Activated CD8-positive, alpha-beta memory T cell treated with anti-CD3 and anti-CD28 coated beads, Interleukin-2, amount 10 ng/mL, durations not matched to agents 7 days and 5 days (primary cell): ENCODE measurements at regions not wholly inside any gene's neighbourhood (a gene's known extent, or its start where the extent isn't known, plus 50 kb on each side); places are given as distances from the start of the nearest gene placed in this dataset.
"Not testable (repeated sequence)": the region's sequence is repeated elsewhere in the genome, so short reads cannot be mapped to it uniquely, and the experiment has no call there.

Experiments used
- ATAC-seq: fragments of 150-1000 bp; cut with Tn5 transposase; one replicate; pipeline ENCODE4 v1.10.0; 2021; ENCODE audit warnings: moderate library complexity
- CTCF ChIA-PET: fragments of 350-600 bp; sonication (Branson Sonifier 250); formaldehyde crosslinking; loops from one replicate; lab custom pipeline; 2021; ENCODE audit warnings: antibody characterized with exemption; lab: Charles Lee
- DNase-seq: peaks from one replicate; pipeline ENCODE4 v3.0.0-alpha.2; 2020
- H3K27ac Mint-ChIP-seq: one replicate; pipeline ENCODE4 v1.8.0; 2021; ENCODE audit warnings: mild to moderate bottlenecking, mixed read lengths
- H3K27me3 Mint-ChIP-seq: one replicate; pipeline ENCODE4 v1.8.0; 2021; ENCODE audit warnings: mixed read lengths
- H3K36me3 Mint-ChIP-seq: one replicate; pipeline ENCODE4 v1.8.0; 2021; ENCODE audit warnings: mild to moderate bottlenecking, mixed read lengths
- H3K4me1 Mint-ChIP-seq: one replicate; pipeline ENCODE4 v1.8.0; 2021; ENCODE audit warnings: mixed read lengths
- H3K4me3 Mint-ChIP-seq: one replicate; pipeline ENCODE4 v1.8.0; 2021; ENCODE audit warnings: mild to moderate bottlenecking, moderate library complexity, mixed read lengths
- H3K9me3 Mint-ChIP-seq: one replicate; pipeline ENCODE4 v1.8.0; 2022; ENCODE audit warnings: low read depth, mixed read lengths

- H3K9me3 Mint-ChIP-seq, CTCF ChIA-PET, DNase-seq, H3K4me3 Mint-ChIP-seq, H3K4me1 Mint-ChIP-seq, H3K27ac Mint-ChIP-seq, ATAC-seq, H3K36me3 Mint-ChIP-seq, H3K27me3 Mint-ChIP-seq: not testable (repeated sequence)
Observed at GRCh38 chr5:106032069-106032468, 1638.7 kb downstream of the EFNA5 start.

- Mint-ChIP-seq H3K4me1 (no peaks in the 10 kb centered on the region), H3K9me3 (peaks cover 8% of the 10 kb centered on the region), H3K36me3 (no peaks in the 10 kb centered on the region), H3K27ac (no peak overlapping the region), H3K4me3 (no peak overlapping the region), H3K27me3 (no peaks in the 10 kb centered on the region)
- DNase-seq, result no peak
- no peak for ATAC-seq
- CTCF ChIA-PET, result no interaction called here
Observed at GRCh38 chr5:106028314-106028713, 1642.4 kb downstream of the EFNA5 start.

DNA sequence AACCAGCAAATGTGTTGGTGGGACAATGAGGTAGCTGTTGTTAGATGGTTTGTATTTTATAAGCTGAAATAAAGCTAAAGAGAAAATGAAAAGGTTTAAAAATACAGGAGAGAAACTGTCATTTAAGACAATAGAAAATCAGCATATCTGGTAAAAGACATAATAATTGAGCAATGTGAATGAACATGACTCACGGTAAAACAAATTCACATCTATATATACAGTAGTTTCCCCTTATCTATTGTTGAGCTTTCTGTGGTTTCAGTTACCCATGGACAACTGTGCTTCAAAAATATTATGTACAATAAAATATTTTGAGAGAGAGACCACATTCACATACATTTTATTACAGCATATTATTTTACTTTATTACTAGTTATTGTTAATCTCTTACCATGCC lies 1649.8 kb downstream of the EFNA5 start:
- DNase-seq (no peak), ATAC-seq (no peak)
- no peak overlapping the region for H3K27ac Mint-ChIP-seq
- H3K4me1 Mint-ChIP-seq, result no peaks in the 10 kb centered on the region
- H3K27me3 Mint-ChIP-seq, result no peaks in the 10 kb centered on the region
- H3K4me3 Mint-ChIP-seq, result no peak overlapping the region
- peaks cover 6% of the 10 kb centered on the region for H3K9me3 Mint-ChIP-seq
- no peaks in the 10 kb centered on the region for H3K36me3 Mint-ChIP-seq
- CTCF ChIA-PET, result no interaction called here

- no peaks in the 10 kb centered on the region for H3K4me1 Mint-ChIP-seq
- no peaks in the 10 kb centered on the region for H3K27me3 Mint-ChIP-seq
- no peaks in the 10 kb centered on the region for H3K36me3 Mint-ChIP-seq
- CTCF ChIA-PET, result no interaction called here
- H3K27ac Mint-ChIP-seq, result no peak overlapping the region
- DNase-seq, result no peak
- ATAC-seq, result no peak
- peaks cover 4% of the 10 kb centered on the region for H3K9me3 Mint-ChIP-seq
- no peak overlapping the region for H3K4me3 Mint-ChIP-seq
Observed at GRCh38 chr5:106019261-106019660, 1651.5 kb downstream of the EFNA5 start.

GRCh38 chr5:106017243-106017857 lies 1653.4 kb downstream of the EFNA5 start:
- no peaks in the 10 kb centered on the region for H3K27me3 Mint-ChIP-seq
- H3K36me3 Mint-ChIP-seq, result no peaks in the 10 kb centered on the region
- peaks cover 4% of the 10 kb centered on the region for H3K9me3 Mint-ChIP-seq
- H3K27ac Mint-ChIP-seq, result no peak overlapping the region
- no peak for DNase-seq
- no peak overlapping the region for H3K4me3 Mint-ChIP-seq
- no peaks in the 10 kb centered on the region for H3K4me1 Mint-ChIP-seq
- ATAC-seq, result no peak
- CTCF ChIA-PET, result interaction anchor here (0.6 kb wide), 1 partner anchor 198 kb away, joined by 5 read pairs; no protein-coding TSS in a partner anchor

DNA sequence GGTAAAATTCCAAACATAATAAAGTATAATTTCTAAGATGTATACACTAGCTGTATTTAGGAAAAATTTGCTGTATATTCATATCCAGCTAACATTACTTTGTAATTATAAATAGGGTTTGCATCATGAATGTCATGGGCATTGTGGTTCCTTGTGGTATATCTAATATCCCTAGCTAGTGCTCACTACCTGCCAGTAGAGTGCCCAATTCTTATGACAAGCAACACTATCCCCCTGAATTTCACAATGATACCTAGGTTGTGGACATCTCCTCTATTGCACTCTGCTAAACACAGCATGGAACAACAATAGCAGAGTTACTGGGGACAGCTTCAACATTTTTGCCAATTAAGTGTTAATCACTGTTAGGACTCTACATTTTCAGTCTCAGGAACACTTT lies 1656.5 kb downstream of the EFNA5 start:
- H3K27ac Mint-ChIP-seq, result no peak overlapping the region
- CTCF ChIA-PET, result no interaction called here
- DNase-seq (no peak), ATAC-seq (no peak)
- H3K4me1 Mint-ChIP-seq, result no peaks in the 10 kb centered on the region
- H3K4me3 Mint-ChIP-seq, result no peak overlapping the region
- peaks cover 5% of the 10 kb centered on the region for H3K9me3 Mint-ChIP-seq
- no peaks in the 10 kb centered on the region for H3K36me3 Mint-ChIP-seq
- no peaks in the 10 kb centered on the region for H3K27me3 Mint-ChIP-seq

GRCh38 chr5:106006242-106006641 lies 1664.5 kb downstream of the EFNA5 start:
- CTCF ChIA-PET, result no interaction called here
- Mint-ChIP-seq H3K27ac (no peak overlapping the region), H3K4me1 (no peaks in the 10 kb centered on the region), H3K36me3 (no peaks in the 10 kb centered on the region), H3K4me3 (no peak overlapping the region), H3K9me3 (peaks cover 9% of the 10 kb centered on the region), H3K27me3 (no peaks in the 10 kb centered on the region)
- ATAC-seq (no peak), DNase-seq (no peak)

DNA sequence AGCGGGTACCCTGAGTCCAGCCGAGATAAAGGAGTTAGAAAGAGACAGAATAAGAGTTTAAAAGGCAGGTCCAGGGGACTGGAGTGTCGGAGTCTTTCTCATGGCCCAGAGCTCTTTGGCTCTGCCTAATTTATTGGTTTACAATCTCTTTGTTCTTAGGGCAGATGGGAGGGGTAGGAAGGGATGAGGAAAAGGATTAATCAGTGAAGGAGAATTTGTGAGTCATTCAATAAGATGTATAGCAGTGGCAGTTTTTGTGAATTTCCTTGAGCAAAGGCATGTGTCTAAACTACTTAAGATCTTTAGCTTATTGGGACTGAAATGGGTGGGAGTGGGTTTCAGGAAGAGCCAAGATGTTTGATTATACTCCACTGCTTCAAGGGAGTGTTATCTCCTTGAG lies 1671.7 kb downstream of the EFNA5 start:
- ATAC-seq, CTCF ChIA-PET, DNase-seq, H3K4me1 Mint-ChIP-seq, H3K36me3 Mint-ChIP-seq, H3K27ac Mint-ChIP-seq, H3K4me3 Mint-ChIP-seq, H3K27me3 Mint-ChIP-seq: not testable (repeated sequence)
- H3K9me3 Mint-ChIP-seq, result peaks cover 13% of the 10 kb centered on the region

- ATAC-seq, result no peak
- Mint-ChIP-seq H3K4me1 (no peaks in the 10 kb centered on the region), H3K4me3 (no peak overlapping the region), H3K36me3 (no peaks in the 10 kb centered on the region), H3K27ac (no peak overlapping the region), H3K27me3 (no peaks in the 10 kb centered on the region), H3K9me3 (peaks cover 3% of the 10 kb centered on the region)
- no peak for DNase-seq
- CTCF ChIA-PET, result no interaction called here
Observed at GRCh38 chr5:105993027-105993426, 1677.7 kb downstream of the EFNA5 start.

GRCh38 chr5:105982526-105982925 lies 1688.2 kb downstream of the EFNA5 start:
- no peak for DNase-seq
- CTCF ChIA-PET, result no interaction called here
- Mint-ChIP-seq H3K27ac (no peak overlapping the region), H3K4me3 (no peak overlapping the region), H3K36me3 (no peaks in the 10 kb centered on the region), H3K4me1 (no peaks in the 10 kb centered on the region), H3K27me3 (no peaks in the 10 kb centered on the region), H3K9me3 (peaks cover 4% of the 10 kb centered on the region)
- no peak for ATAC-seq

DNA sequence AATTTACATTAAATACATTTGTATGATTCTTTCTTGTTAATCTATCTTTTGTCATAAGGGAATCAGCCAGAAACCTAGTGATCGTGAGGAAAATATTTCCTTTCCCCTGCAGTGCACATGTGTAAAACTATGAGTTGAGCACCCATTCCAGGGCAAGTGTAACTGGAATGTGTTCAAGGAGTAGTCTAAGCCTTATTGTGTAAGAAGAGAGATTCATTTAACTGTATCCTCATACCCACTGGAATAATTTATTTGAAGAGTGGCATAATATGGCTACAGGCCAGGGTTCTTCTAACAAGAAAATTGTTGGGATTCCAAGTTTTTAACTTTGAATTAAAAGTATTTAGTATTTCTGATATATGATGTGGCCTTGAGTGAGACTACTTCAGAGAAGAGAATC lies 1692.7 kb downstream of the EFNA5 start:
- CTCF ChIA-PET, result no interaction called here
- Mint-ChIP-seq H3K9me3 (peaks cover 9% of the 10 kb centered on the region), H3K36me3 (no peaks in the 10 kb centered on the region), H3K4me1 (no peaks in the 10 kb centered on the region), H3K4me3 (no peak overlapping the region), H3K27me3 (no peaks in the 10 kb centered on the region), H3K27ac (no peak overlapping the region)
- no peak for DNase-seq
- no peak for ATAC-seq

DNA sequence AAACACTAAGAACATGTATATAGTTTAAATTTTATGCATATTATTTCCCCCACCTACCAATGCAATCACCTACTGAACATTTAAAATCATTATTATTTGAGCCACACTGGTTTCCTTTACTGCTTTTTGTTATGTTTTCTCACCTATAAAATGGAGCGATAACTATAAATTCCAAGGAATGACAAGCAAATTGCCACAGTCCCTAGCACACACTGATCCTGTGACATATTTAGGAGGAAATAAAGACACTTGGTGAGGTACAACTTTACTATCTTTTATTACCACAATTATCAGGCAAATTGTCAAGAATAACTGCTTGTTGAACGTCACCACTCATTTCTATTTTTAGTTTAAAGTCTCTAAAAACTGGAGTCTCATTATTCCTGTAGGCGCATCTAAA lies 1693.6 kb downstream of the EFNA5 start:
- no peaks in the 10 kb centered on the region for H3K4me1 Mint-ChIP-seq
- CTCF ChIA-PET, result no interaction called here

GRCh38 chr5:105970919-105971318 lies 1699.8 kb downstream of the EFNA5 start:
- H3K4me3 Mint-ChIP-seq, result no peak overlapping the region
- CTCF ChIA-PET, result no interaction called here
- H3K9me3 Mint-ChIP-seq, result peaks cover 8% of the 10 kb centered on the region
- H3K27ac Mint-ChIP-seq, result no peak overlapping the region
- ATAC-seq (no peak), DNase-seq (no peak)
- no peaks in the 10 kb centered on the region for H3K36me3 Mint-ChIP-seq
- no peaks in the 10 kb centered on the region for H3K27me3 Mint-ChIP-seq
- no peaks in the 10 kb centered on the region for H3K4me1 Mint-ChIP-seq

More for the DNA sequence above, 1693.6 kb downstream of the EFNA5 start:
- Mint-ChIP-seq H3K9me3 (peaks cover 9% of the 10 kb centered on the region), H3K27me3 (no peaks in the 10 kb centered on the region), H3K4me3 (no peak overlapping the region), H3K27ac (no peak overlapping the region), H3K36me3 (no peaks in the 10 kb centered on the region)
- no peak for DNase-seq
- ATAC-seq, result no peak

DNA sequence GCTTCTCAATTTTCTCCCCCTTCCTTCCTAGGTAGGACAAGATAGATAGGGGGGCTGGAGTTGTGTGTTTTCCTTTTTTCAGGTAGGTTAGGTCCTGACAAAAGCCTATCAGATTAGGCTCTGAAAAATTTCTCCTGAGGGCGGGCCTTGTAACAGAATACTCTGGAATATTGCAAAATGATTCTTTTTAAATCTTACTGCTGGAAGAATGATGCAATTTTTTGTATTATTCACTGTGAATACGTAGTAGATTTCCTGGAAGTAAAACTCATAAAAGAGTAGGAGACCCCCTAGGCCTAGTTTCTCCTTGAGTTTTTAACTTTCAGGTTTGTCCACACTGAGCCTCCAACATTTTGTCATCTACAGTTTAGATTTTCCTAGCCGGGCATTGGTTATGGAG lies 1701.8 kb downstream of the EFNA5 start:
- Mint-ChIP-seq H3K27me3 (no peaks in the 10 kb centered on the region), H3K36me3 (no peaks in the 10 kb centered on the region), H3K9me3 (peaks cover 6% of the 10 kb centered on the region), H3K27ac (no peak overlapping the region), H3K4me3 (no peak overlapping the region), H3K4me1 (no peaks in the 10 kb centered on the region)
- no peak for ATAC-seq
- DNase-seq, result no peak
- CTCF ChIA-PET, result no interaction called here
